SU-DHL-6 (cell line): ENCODE measurements at regions not wholly inside any gene's neighbourhood (a gene's known extent, or its start where the extent isn't known, plus 50 kb on each side); places are given as distances from the start of the nearest gene placed in this dataset.

ENCODE experiments used
- H2AFZ ChIP-seq: fragments of 200-600 bp; sonication (generic); 2 replicates; pipeline ENCODE4 v1.6.1; 2014; ENCODE audit warnings: low read depth, mild to moderate bottlenecking, moderate library complexity, mixed read lengths, antibody characterized with exemption, low read length; ENCODE audit not compliant: severe bottlenecking
- H3F3A ChIP-seq: fragments of 200-600 bp; shearing (Covaris generic); 2 replicates; pipeline ENCODE4 v1.6.0; 2016; ENCODE audit warnings: antibody characterized with exemption, mild to moderate bottlenecking; ENCODE audit not compliant: insufficient read depth
- H3K27ac ChIP-seq: fragments of 200-600 bp; sonication (generic); 2 replicates; pipeline ENCODE4 v1.5.1; 2016; ENCODE audit warnings: low read depth, mild to moderate bottlenecking, low read length, moderate library complexity, mixed read lengths
- H3K27me3 ChIP-seq: fragments of 200-600 bp; sonication (generic), shearing (Covaris generic); 2 replicates; pipeline ENCODE4 v1.6.0; 2014; ENCODE audit warnings: mild to moderate bottlenecking, low read length
- H3K36me3 ChIP-seq: fragments of 200-600 bp; sonication (generic); 2 replicates; pipeline ENCODE4 v1.6.1; 2014; ENCODE audit warnings: mild to moderate bottlenecking, low read length, mixed read lengths
- H3K4me2 ChIP-seq: fragments of 300-600, 200-600 bp; shearing (Covaris generic), sonication (generic); 2 replicates; pipeline ENCODE4 v1.6.0; 2014; ENCODE audit warnings: low read length, low read depth, mild to moderate bottlenecking; ENCODE audit not compliant: poor library complexity, severe bottlenecking
- H3K4me3 ChIP-seq: fragments of 200-600 bp; sonication (generic); 2 replicates; pipeline ENCODE4 v1.5.1; 2014; ENCODE audit warnings: antibody characterized with exemption, low read length, mild to moderate bottlenecking, mixed read lengths; ENCODE audit not compliant: insufficient read depth, poor library complexity, severe bottlenecking
- H3K79me2 ChIP-seq: fragments of 200-600 bp; sonication (generic); 2 replicates; pipeline ENCODE4 v1.6.1; 2014; ENCODE audit warnings: mild to moderate bottlenecking, low read length, moderate library complexity; ENCODE audit not compliant: insufficient read depth
- H3K9ac ChIP-seq: fragments of 200-600 bp; sonication (generic); 2 replicates; pipeline ENCODE4 v1.7.0; 2014; ENCODE audit warnings: mild to moderate bottlenecking, low read length
- H3K9me2 ChIP-seq: fragments of 200-600 bp; sonication (generic); replicated peaks from 2 replicates; pipeline ENCODE4 v1.6.1; 2014; ENCODE audit warnings: low read length; ENCODE audit not compliant: insufficient read depth
- H3K9me3 ChIP-seq: fragments of 200-600 bp; sonication (generic); 2 replicates; pipeline ENCODE4 v1.6.1; 2014; ENCODE audit warnings: low read length, mixed read lengths; ENCODE audit not compliant: insufficient read depth
- H4K20me1 ChIP-seq: fragments of 200-600 bp; sonication (generic); 2 replicates; pipeline ENCODE4 v1.6.1; 2014; ENCODE audit warnings: low read depth, mild to moderate bottlenecking, antibody characterized with exemption, low read length, moderate library complexity, mixed read lengths
- EZH2phosphoT487 ChIP-seq: fragments of 200-600 bp; sonication (generic), shearing (Covaris generic); conservative IDR thresholded peaks from 2 replicates; pipeline ENCODE4 v1.6.1; 2018; ENCODE audit warnings: mild to moderate bottlenecking, antibody characterized with exemption, low read length, moderate library complexity, mixed read lengths
- TF ChIP-seq, protein P1 (sequence below): fragments of 200-600 bp; sonication (generic); IDR thresholded peaks from one replicate; pipeline ENCODE4 v1.5.1; 2017; ENCODE audit warnings: antibody characterized with exemption, mild to moderate bottlenecking, low read length, moderate library complexity; ENCODE audit not compliant: insufficient read depth, poor library complexity, severe bottlenecking

GRCh38 chr5:98064118-98064685, 709.3 kb upstream of the RGMB start:
- Histone ChIP-seq H3K36me3 (no peaks in the 10 kb centered on the region), H4K20me1 (no peaks in the 10 kb centered on the region), H3K9me2 (no peaks in the 10 kb centered on the region), H3K27ac (no peak overlapping the region), H3F3A (no peaks in the 10 kb centered on the region), H2AFZ (no peak overlapping the region), H3K4me3 (no peak overlapping the region), H3K79me2 (no peaks in the 10 kb centered on the region), H3K9me3 (no peaks in the 10 kb centered on the region), H3K9ac (no peak overlapping the region), H3K4me2 (no peak overlapping the region), H3K27me3 (no peaks in the 10 kb centered on the region)
- TF ChIP-seq, protein P1, sequence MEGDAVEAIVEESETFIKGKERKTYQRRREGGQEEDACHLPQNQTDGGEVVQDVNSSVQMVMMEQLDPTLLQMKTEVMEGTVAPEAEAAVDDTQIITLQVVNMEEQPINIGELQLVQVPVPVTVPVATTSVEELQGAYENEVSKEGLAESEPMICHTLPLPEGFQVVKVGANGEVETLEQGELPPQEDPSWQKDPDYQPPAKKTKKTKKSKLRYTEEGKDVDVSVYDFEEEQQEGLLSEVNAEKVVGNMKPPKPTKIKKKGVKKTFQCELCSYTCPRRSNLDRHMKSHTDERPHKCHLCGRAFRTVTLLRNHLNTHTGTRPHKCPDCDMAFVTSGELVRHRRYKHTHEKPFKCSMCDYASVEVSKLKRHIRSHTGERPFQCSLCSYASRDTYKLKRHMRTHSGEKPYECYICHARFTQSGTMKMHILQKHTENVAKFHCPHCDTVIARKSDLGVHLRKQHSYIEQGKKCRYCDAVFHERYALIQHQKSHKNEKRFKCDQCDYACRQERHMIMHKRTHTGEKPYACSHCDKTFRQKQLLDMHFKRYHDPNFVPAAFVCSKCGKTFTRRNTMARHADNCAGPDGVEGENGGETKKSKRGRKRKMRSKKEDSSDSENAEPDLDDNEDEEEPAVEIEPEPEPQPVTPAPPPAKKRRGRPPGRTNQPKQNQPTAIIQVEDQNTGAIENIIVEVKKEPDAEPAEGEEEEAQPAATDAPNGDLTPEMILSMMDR: no peak
- no peak for TF ChIP-seq EZH2phosphoT487

DNA sequence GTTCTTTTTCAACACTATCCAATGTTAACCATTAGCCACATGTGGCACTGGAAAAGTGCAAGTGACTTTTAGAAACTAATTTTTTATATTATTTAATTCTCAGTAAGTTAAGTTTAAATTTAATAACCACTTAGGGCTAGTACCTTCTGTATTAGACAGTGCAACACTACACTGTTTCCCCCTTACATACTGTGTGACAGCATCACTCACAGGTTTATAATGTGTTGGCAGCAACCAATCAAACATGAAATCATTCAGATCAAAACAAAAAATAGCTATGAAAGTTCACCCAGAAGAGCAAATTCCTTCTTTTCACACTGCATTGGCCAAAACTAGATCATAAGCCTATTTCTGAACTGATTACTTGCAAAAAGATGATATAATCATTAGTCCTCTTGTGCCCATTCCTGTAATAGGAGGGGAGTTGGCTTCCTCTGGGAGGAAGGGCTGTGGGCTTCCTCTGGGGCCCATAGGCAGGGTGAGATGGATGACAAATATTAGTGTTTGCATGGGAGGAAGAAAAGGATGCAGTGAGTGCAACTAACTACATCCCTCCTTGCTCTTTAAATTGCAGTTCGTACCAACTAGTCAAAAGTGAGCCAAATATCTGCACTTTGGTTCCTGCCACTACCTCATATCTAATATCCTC, 708.1 kb upstream of the RGMB start:
- no peak overlapping the region for H3K27ac ChIP-seq
- H3K4me2 ChIP-seq: no peak overlapping the region
- H3K9me2 ChIP-seq: no peaks in the 10 kb centered on the region
- no peaks in the 10 kb centered on the region for H3K9me3 ChIP-seq
- H4K20me1 ChIP-seq: no peaks in the 10 kb centered on the region
- no peak overlapping the region for H3K9ac ChIP-seq
- H2AFZ ChIP-seq: no peak overlapping the region
- TF ChIP-seq, protein P1: no peak
- no peak for TF ChIP-seq EZH2phosphoT487
- H3K27me3 ChIP-seq: no peaks in the 10 kb centered on the region
- H3K36me3 ChIP-seq: no peaks in the 10 kb centered on the region
- no peaks in the 10 kb centered on the region for H3K79me2 ChIP-seq
- no peak overlapping the region for H3K4me3 ChIP-seq
- H3F3A ChIP-seq: no peaks in the 10 kb centered on the region

DNA sequence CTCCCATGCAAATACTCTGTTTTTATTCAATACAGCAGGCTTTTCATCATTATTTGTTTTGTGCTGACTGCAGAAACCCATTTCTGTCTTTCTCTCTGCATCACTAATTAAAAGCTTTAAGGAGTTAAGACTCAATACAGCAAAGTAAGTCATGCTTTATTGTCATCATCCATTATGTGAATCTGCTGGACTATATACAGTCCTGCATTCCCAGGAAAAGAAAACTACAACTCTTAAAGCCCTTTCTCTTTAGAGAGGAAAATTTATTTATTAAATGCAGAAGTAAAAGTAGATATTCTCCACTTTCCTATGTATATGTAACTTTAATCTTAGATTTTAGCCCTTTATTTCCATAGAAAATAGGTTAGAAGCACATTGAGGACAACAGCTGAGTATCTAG, 706.6 kb upstream of the RGMB start:
- Histone ChIP-seq H3K9ac (no peak overlapping the region), H3K27ac (no peak overlapping the region), H3F3A (no peaks in the 10 kb centered on the region), H3K9me3 (no peaks in the 10 kb centered on the region), H3K27me3 (no peaks in the 10 kb centered on the region), H2AFZ (no peak overlapping the region), H3K4me3 (no peak overlapping the region), H3K4me2 (no peak overlapping the region), H3K9me2 (no peaks in the 10 kb centered on the region), H4K20me1 (no peaks in the 10 kb centered on the region), H3K36me3 (no peaks in the 10 kb centered on the region), H3K79me2 (no peaks in the 10 kb centered on the region)
- TF ChIP-seq EZH2phosphoT487: no peak
- TF ChIP-seq, protein P1: no peak
